K562 (cell line): ENCODE measurements at regions not wholly inside any gene's neighbourhood (a gene's known extent, or its start where the extent isn't known, plus 50 kb on each side); places are given as distances from the start of the nearest gene placed in this dataset.

Experiments used
- ATAC-seq: fragments of 200-7000 bp; cut with Tn5 transposase; 3 replicates; pipeline ENCODE4 v1.9.1; 2020; ENCODE audit warnings: moderate library complexity
- BruUV-seq: library from RNA; stranded (reverse); fragments of 400-500 nt; replicated peaks from 2 replicates; lab custom pipeline; 2021; lab: Mats Ljungman, UMichigan
- CTCF ChIA-PET: fragments of 300-600 bp; formaldehyde crosslinking; extraction: SDS; loops from one replicate; lab custom pipeline; 2021; ENCODE audit warnings: low intra/inter-chr PET ratio; lab: Yijun Ruan, JAX
- POLR2A ChIA-PET: fragments of 300-600, 350-650 bp; sonication (Branson Sonifier 250); formaldehyde crosslinking; extraction: SDS; loops from one replicate; lab custom pipeline; 2021; ENCODE audit warnings: antibody characterized with exemption, inconsistent platforms; lab: Yijun Ruan, JAX
- DNase-seq, 4 experiments: peaks; one replicate each; pipeline versions ENCODE4 v3.0.0 to v3.0.0-alpha.2; 2011 to 2018; ENCODE audit warnings: low spot score in 3 of 4, mixed read lengths in 3 of 4; ENCODE audit errors: extremely low read depth in 1 of 4
- FAIRE-seq: peaks from 2 replicates; lab custom pipeline; 2011; peaks lifted over from hg19 to GRCh38; lab: Jason Lieb, UNC
- H2AFZ ChIP-seq: 2 replicates; pipeline ENCODE4 v1.6.0; 2011; ENCODE audit warnings: low read depth, low read length, control low read depth, inconsistent platforms
- H3K27ac ChIP-seq: fragments of 200-600 bp; 3 replicates; pipeline ENCODE4 v1.8.0; 2011; ENCODE audit warnings: low read depth, mild to moderate bottlenecking, control low read depth, inconsistent platforms, low read length, moderate library complexity, mixed read lengths; ENCODE audit errors: extremely low read depth
- H3K27me3 ChIP-seq, 2 experiments: fragments of 300-600 bp in 1 of 2; 2 replicates in 1 of 2; 3 replicates in 1 of 2; pipeline versions ENCODE4 v1.6.0 to v1.8.0; 2011; ENCODE audit warnings: inconsistent platforms in 2 of 2, low read length in 2 of 2, mild to moderate bottlenecking in 1 of 2, mixed read lengths in 1 of 2, moderate library complexity in 1 of 2; ENCODE audit not compliant: control insufficient read depth in 2 of 2, insufficient read depth in 2 of 2
- H3K36me3 ChIP-seq: fragments of 300-600 bp; 3 replicates; pipeline ENCODE4 v1.8.0; 2011; ENCODE audit warnings: mild to moderate bottlenecking, low read length, inconsistent platforms; ENCODE audit not compliant: control insufficient read depth, insufficient read depth
- H3K4me1 ChIP-seq, 2 experiments: fragments of 200-600 bp in 1 of 2; replicated peaks in 1 of 2; 2 replicates in 1 of 2; 3 replicates in 1 of 2; pipeline versions ENCODE4 v1.5.1 to v1.8.0; 2011; ENCODE audit warnings: inconsistent platforms in 2 of 2, low read length in 2 of 2, mild to moderate bottlenecking in 1 of 2, mixed read lengths in 1 of 2, moderate library complexity in 1 of 2; ENCODE audit not compliant: control insufficient read depth in 2 of 2, insufficient read depth in 2 of 2
- H3K4me2 ChIP-seq: 2 replicates; pipeline ENCODE4 v1.6.1; 2011; ENCODE audit warnings: low read length, control low read depth, inconsistent platforms, mixed read lengths; ENCODE audit not compliant: insufficient read depth
- H3K4me3 ChIP-seq: fragments of 200-600 bp; sonication (generic), shearing (Covaris generic); 2 replicates; pipeline ENCODE4 v1.5.1; 2016; ENCODE audit warnings: control low read depth, inconsistent platforms
- H3K79me2 ChIP-seq: fragments of 200-600 bp; 3 replicates; pipeline ENCODE4 v1.8.0; 2011; ENCODE audit warnings: low read length, inconsistent platforms; ENCODE audit not compliant: control insufficient read depth, insufficient read depth
- H3K9ac ChIP-seq, 2 experiments: 2 replicates each; pipeline versions ENCODE4 v1.6.0 to v1.6.1; 2011; ENCODE audit warnings: low read depth in 2 of 2, low read length in 2 of 2, control low read depth in 1 of 2, inconsistent platforms in 1 of 2, mild to moderate bottlenecking in 1 of 2, mixed read lengths in 1 of 2; ENCODE audit not compliant: insufficient read depth in 1 of 2
- H3K9me1 ChIP-seq: one replicate; pipeline ENCODE4 v1.6.0; 2011; ENCODE audit warnings: inconsistent platforms, mild to moderate bottlenecking, low read length, moderate library complexity; ENCODE audit not compliant: control insufficient read depth, insufficient read depth
- H3K9me3 ChIP-seq: replicated peaks from 2 replicates; pipeline ENCODE4 v1.5.1; 2011; ENCODE audit warnings: low read depth, low read length, inconsistent platforms; ENCODE audit not compliant: control insufficient read depth, insufficient read depth
- H4K20me1 ChIP-seq: replicated peaks from 2 replicates; pipeline ENCODE4 v1.6.1; 2011; ENCODE audit warnings: low read length, inconsistent platforms, mixed read lengths; ENCODE audit not compliant: control insufficient read depth, insufficient read depth
- ARID3B ChIP-seq: fragments of 250-450 bp; sonication (Bioruptor Pico); IDR thresholded peaks from 2 replicates; pipeline ENCODE4 v1.4.0; 2020; ENCODE audit warnings: borderline replicate concordance
- CBX2 ChIP-seq: fragments of 200-600 bp; sonication (generic); IDR thresholded peaks from one replicate; pipeline ENCODE4 v1.6.1; 2012; ENCODE audit warnings: mild to moderate bottlenecking, low read length, inconsistent platforms; ENCODE audit not compliant: insufficient read depth, poor library complexity, severe bottlenecking
- FOXM1 ChIP-seq, 2 experiments: fragments of 450-650 bp in 1 of 2; sonication (generic) in 1 of 2; formaldehyde crosslinking in 1 of 2; IDR thresholded peaks; 2 replicates each; pipeline versions ENCODE4 v1.6.1 to v1.9.0; 2017 to 2022; ENCODE audit warnings: low read depth in 2 of 2, mild to moderate bottlenecking in 2 of 2, missing genetic modification reagents in 1 of 2, moderate library complexity in 1 of 2
- U2AF2 ChIP-seq: fragments of 200-400 bp; formaldehyde crosslinking; optimal IDR thresholded peaks from 2 replicates; pipeline ENCODE3; 2017; ENCODE audit warnings: low read depth, mild to moderate bottlenecking, low read length
- ZBTB43 ChIP-seq: sonication (generic); formaldehyde crosslinking; IDR thresholded peaks from 2 replicates; pipeline ENCODE4 v1.8.0; 2023; ENCODE audit warnings: mild to moderate bottlenecking, missing genetic modification reagents
- ZNF584 ChIP-seq: fragments of 200-800 bp; sonication (Bioruptor generic); IDR thresholded peaks from 2 replicates; pipeline ENCODE4 v1.6.1; 2016; ENCODE audit warnings: low read depth, mild to moderate bottlenecking, missing genetic modification characterization, missing compliant biosample characterization
- ZNF695 ChIP-seq: fragments of 450-650 bp; formaldehyde crosslinking; IDR thresholded peaks from 2 replicates; pipeline ENCODE4 v1.4.0; 2020; ENCODE audit warnings: mild to moderate bottlenecking, moderate library complexity
- WGBS: fragments of 100-300 bp; shearing (Covaris generic); methylation state at CpG from one replicate; pipeline ENCODE4 v1.1.6; 2016; ENCODE audit warnings: low coverage, mixed read lengths; ENCODE audit not compliant: insufficient coverage; ENCODE audit errors: missing lambda C conversion rate; 5-methylcytosine and 5-hydroxymethylcytosine counted together
- in situ Hi-C: fragments of 300-500 bp; cut with MboI; formaldehyde crosslinking; loops from 4 replicates; pipeline ENCODE4 v1.15.0; 2018; ENCODE audit warnings: inconsistent platforms, mixed read lengths
- intact Hi-C: fragments of 100-400 bp; cut with micrococcal nuclease; formaldehyde crosslinking; loops from 2 replicates; pipeline ENCODE4 v1.14.2; 2022

- ATAC-seq (no peak), FAIRE-seq (no peak), DNase-seq (no peak)
- Histone ChIP-seq H2AFZ (no peak overlapping the region), H3K27ac (no peak overlapping the region), H3K9me1 (no peaks in the 10 kb centered on the region), H3K79me2 (no peaks in the 10 kb centered on the region), H3K4me1 (no peaks in the 10 kb centered on the region), H3K27me3 (no peaks in the 10 kb centered on the region), H3K9ac (no peak overlapping the region), H3K4me2 (no peak overlapping the region), H3K36me3 (no peaks in the 10 kb centered on the region), H4K20me1 (no peaks in the 10 kb centered on the region), H3K4me3 (no peak overlapping the region), H3K9me3 (no peaks in the 10 kb centered on the region)
- no peak for TF ChIP-seq CBX2
- TF ChIP-seq ARID3B (CRISPR knock-in tag) = no peak
- no peak for TF ChIP-seq ZBTB43 (CRISPR knock-in tag)
- no peak for TF ChIP-seq FOXM1 (IDR thresholded peaks at IDR 0.05; ENCODE audit: low read depth)
- no peak for TF ChIP-seq FOXM1 (CRISPR knock-in tag; IDR thresholded peaks at IDR 0.05; ENCODE audit: low read depth)
- TF ChIP-seq U2AF2 = no peak
- TF ChIP-seq ZNF695 (CRISPR knock-in tag) = no peak
- TF ChIP-seq ZNF584 (CRISPR knock-in tag) = no peak
- 0% methylated on average over 2 of the region's 2 CpGs for WGBS
- in situ Hi-C loops = no loop called here
- intact Hi-C loops = no loop called here
- BruUV-seq = no TSS peak
- POLR2A ChIA-PET = interaction anchor here (0.6 kb wide), 1 partner anchor 41 kb away, joined by 3 read pairs; no protein-coding TSS in a partner anchor
- CTCF ChIA-PET = no interaction called here
Observed at GRCh38 chr5:158590746-158591300, 508.9 kb downstream of the EBF1 start.
